Cardiac fibroblast (primary cell): ENCODE measurements at regions not wholly inside any gene's neighbourhood (a gene's known extent, or its start where the extent isn't known, plus 50 kb on each side); places are given as distances from the start of the nearest gene placed in this dataset.

Experiments
- DNase-seq, 2 donors: peaks; one replicate each; pipeline versions ENCODE4 v3.0.0 to v3.0.0-alpha.2; 2010; ENCODE audit warnings: low read depth in 2 of 2
- H3K4me3 ChIP-seq, 2 donors: replicated peaks in 1 of 2; 1 replicate in 1 of 2; 2 replicates in 1 of 2; pipeline ENCODE4 v1.5.1; 2011; ENCODE audit warnings: low read depth in 2 of 2, low read length in 2 of 2, mild to moderate bottlenecking in 2 of 2, moderate library complexity in 1 of 2
- TF ChIP-seq, protein P1 (sequence below): IDR thresholded peaks from one replicate; pipeline ENCODE4 v1.5.1; 2011; ENCODE audit warnings: low read depth, mild to moderate bottlenecking, low read length, inconsistent platforms

DNA sequence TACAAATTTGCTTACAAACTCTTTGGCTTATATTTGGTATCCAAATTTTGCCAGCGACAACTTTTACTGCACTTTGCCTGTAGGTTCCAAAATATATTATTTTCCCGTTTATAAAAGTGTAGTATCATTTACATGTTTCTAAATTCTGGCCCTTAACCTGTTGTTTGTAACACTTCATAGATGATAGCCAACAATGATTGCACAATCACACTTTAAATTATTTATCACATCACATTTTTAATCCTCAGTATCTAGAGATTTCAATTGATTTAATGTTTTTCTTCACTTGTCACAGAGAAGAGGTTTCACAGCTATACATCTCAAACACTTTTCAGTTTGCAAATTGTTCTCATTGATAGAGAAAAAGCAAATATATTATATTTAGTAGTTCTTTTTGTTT lies 1151.2 kb upstream of the EYS start:
- DNase-seq = no peak
- TF ChIP-seq, protein P1, sequence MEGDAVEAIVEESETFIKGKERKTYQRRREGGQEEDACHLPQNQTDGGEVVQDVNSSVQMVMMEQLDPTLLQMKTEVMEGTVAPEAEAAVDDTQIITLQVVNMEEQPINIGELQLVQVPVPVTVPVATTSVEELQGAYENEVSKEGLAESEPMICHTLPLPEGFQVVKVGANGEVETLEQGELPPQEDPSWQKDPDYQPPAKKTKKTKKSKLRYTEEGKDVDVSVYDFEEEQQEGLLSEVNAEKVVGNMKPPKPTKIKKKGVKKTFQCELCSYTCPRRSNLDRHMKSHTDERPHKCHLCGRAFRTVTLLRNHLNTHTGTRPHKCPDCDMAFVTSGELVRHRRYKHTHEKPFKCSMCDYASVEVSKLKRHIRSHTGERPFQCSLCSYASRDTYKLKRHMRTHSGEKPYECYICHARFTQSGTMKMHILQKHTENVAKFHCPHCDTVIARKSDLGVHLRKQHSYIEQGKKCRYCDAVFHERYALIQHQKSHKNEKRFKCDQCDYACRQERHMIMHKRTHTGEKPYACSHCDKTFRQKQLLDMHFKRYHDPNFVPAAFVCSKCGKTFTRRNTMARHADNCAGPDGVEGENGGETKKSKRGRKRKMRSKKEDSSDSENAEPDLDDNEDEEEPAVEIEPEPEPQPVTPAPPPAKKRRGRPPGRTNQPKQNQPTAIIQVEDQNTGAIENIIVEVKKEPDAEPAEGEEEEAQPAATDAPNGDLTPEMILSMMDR = no peak
- no peak overlapping the region for H3K4me3 ChIP-seq

DNA sequence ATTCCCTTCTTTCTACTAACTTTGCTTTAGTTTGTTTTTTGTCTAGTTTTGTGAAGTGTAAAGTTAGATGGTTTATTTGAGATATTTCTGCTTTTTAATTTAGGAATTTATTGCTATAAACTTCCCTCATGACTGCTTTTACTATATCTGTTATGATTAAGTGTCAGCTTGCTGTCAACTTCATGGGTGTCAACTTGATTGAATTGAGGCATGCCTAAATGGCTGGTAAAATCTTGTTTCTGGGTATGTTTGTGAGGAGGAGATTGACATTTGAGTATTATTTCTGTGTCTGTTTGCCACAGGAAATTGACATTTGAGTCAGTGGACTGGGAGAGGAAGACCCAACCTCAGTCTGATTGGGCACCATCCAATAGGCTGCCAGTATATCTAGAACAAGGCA lies 1147.0 kb upstream of the EYS start:
- no peak overlapping the region for H3K4me3 ChIP-seq
- TF ChIP-seq, protein P1 = no peak
- no peak for DNase-seq

DNA sequence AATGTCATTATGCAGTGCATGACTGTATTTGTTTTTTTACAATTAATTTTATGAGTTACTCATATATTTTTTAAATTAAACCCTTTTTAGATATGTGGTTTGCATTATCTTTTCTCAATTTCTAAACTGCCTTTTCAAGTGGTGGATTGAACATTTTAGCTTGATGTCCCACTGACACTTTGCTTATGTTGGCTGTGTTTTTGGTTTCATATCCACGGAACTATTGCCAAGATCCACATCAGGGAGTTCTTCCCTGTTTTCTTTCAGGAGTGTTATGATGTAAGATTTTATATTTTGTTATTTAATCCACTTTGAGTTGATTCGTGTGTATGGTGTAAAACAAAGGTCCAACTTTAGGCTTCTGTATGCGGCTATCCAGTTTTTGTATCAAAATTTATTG lies 1144.9 kb upstream of the EYS start:
- TF ChIP-seq, protein P1 = no peak

DNA sequence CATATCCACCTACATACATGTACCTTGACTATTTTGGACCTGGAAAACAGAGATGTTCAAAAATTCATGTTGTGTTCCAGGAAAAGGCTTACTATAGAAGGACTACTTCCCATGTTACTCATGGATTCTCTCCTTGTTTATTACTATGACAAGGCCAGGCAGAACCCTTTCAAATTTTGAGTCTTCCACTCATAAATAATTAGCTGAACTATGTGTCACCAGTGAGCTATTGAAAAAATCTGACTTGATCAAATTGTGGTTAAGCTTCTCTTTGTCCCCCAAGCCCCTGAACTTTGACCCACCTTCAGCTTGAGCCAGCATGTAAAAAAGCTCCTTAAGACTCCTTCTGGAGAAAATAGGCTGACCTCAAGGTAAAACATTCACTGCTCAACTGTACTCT lies 1142.8 kb upstream of the EYS start:
- no peak for DNase-seq
- H3K4me3 ChIP-seq = no peak overlapping the region
- TF ChIP-seq, protein P1 = no peak

More for the DNA sequence above, 1144.9 kb upstream of the EYS start:
- H3K4me3 ChIP-seq = no peak overlapping the region
- DNase-seq = peak in 1 of 2 donors; percentile 9

DNA sequence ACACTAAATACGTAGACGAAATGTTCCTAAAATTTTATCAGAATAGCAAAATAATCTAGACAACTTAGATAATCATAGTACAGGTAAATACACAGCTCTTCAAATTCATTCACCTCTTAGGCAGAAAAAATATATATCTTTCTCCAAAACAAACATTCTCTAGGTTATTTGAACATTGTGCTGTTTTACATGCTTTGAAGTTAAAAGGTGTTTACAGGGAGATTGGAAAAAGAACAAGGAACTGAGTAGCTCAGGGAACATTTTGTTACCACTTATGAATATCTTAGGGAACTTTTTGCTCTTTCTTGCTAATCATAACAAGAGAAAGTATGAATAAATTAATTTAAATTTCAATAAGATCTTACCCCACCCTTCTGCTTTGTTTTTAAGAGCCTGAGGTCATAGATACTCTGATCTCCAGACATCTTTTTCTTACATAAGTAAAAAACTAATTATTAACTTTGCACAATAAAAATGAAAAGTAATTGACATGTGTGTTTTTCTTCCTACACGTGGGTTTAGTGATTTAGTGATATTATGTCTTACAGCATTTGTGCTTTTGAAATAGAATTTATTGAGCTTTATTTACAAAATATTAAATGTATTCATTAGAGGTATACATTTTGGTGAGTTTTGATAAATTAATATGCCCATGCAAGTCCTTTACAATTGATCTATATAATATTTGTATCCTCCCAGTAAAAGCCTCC lies 1141.4 kb upstream of the EYS start:
- TF ChIP-seq, protein P1 = no peak
- no peak overlapping the region for H3K4me3 ChIP-seq

DNA sequence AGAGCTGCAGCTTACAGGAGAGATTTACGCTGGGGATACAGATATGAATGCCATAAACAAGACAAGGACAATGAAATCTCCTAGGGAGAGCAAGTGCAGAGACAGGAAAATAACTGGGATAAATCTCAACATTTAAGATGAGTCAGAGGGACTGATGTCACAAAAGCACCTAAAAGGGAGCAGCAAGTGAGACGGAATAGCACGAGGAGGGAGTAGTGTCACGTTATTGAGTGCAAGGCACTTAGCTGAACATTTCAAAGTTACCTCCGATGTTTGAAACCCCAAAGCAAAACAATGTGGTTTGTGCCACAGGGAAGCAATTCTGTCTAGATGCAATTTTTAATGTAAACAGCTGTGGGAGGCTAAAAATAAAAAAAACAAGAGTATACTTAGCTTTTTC lies 1131.7 kb upstream of the EYS start:
- no peak for DNase-seq

More for the DNA sequence above, 1141.4 kb upstream of the EYS start:
- DNase-seq = no peak

More for the DNA sequence above, 1131.7 kb upstream of the EYS start:
- TF ChIP-seq, protein P1 = no peak
- H3K4me3 ChIP-seq = no peak overlapping the region
